ENCODE measurements at regions not wholly inside any gene's neighbourhood (a gene's known extent, or its start where the extent isn't known, plus 50 kb on each side); places are given as distances from the start of the nearest gene placed in this dataset.
"Not testable (repeated sequence)": the region's sequence is repeated elsewhere in the genome, so short reads cannot be mapped to it uniquely, and the experiment has no call there.

GRCh38 chr9:65386191-65386590 lies 101.2 kb upstream of the FOXD4L5 start:
- H3K9me3 ChIP-seq; H3K4me3 ChIP-seq; ATAC-seq; H3K4me1 ChIP-seq; intact Hi-C loops (cut with DNase I); H3K27ac ChIP-seq; H3K36me3 ChIP-seq (replicated peaks in 1 of 2; ENCODE audit: insufficient read depth in 1 of 2, low read depth in 2 of 2); H3K27me3 ChIP-seq: not testable (repeated sequence)
- DNase-seq = peak in 1 of 4 donors; percentile 13
- 47 to 60% methylated on average over 18 of the region's 18 CpGs for WGBS, 2 donors

- not testable (repeated sequence) for H3K9me3 ChIP-seq
These were observed 100.6 kb upstream of the FOXD4L5 start for GRCh38 chr9:65385655-65386024.

GRCh38 chr9:65384759-65385654 lies 100.0 kb upstream of the FOXD4L5 start:
- H3K4me1 ChIP-seq; H3K36me3 ChIP-seq (replicated peaks in 1 of 2; ENCODE audit: insufficient read depth in 1 of 2, low read depth in 2 of 2); H3K4me3 ChIP-seq; H3K27me3 ChIP-seq; ATAC-seq; intact Hi-C loops (cut with DNase I); H3K9me3 ChIP-seq; H3K27ac ChIP-seq; DNase-seq: not testable (repeated sequence)
- 37 to 47% methylated on average over 30 to 60 of the region's 61 CpGs for WGBS, 2 donors

More at GRCh38 chr9:65385655-65386024, 100.6 kb upstream of the FOXD4L5 start:
- 39 to 53% methylated on average over 19 to 21 of the region's 22 CpGs for WGBS, 2 donors
- H3K36me3 ChIP-seq (replicated peaks in 1 of 2; ENCODE audit: insufficient read depth in 1 of 2, low read depth in 2 of 2); ATAC-seq; intact Hi-C loops (cut with DNase I); DNase-seq; H3K4me3 ChIP-seq; H3K4me1 ChIP-seq; H3K27ac ChIP-seq; H3K27me3 ChIP-seq: not testable (repeated sequence)

GRCh38 chr9:65384066-65384465 lies 99.1 kb upstream of the FOXD4L5 start:
- H3K4me1 ChIP-seq; H3K27ac ChIP-seq; H3K9me3 ChIP-seq; ATAC-seq; H3K4me3 ChIP-seq; H3K27me3 ChIP-seq; intact Hi-C loops (cut with DNase I); H3K36me3 ChIP-seq (replicated peaks in 1 of 2; ENCODE audit: insufficient read depth in 1 of 2, low read depth in 2 of 2); DNase-seq: not testable (repeated sequence)
- 44 to 58% methylated on average over 11 of the region's 11 CpGs for WGBS, 2 donors

GRCh38 chr9:65383646-65384045 lies 98.6 kb upstream of the FOXD4L5 start:
- H3K27ac ChIP-seq; H3K9me3 ChIP-seq; ATAC-seq; H3K36me3 ChIP-seq (replicated peaks in 1 of 2; ENCODE audit: insufficient read depth in 1 of 2, low read depth in 2 of 2); H3K4me3 ChIP-seq; H3K27me3 ChIP-seq; intact Hi-C loops (cut with DNase I); DNase-seq; H3K4me1 ChIP-seq: not testable (repeated sequence)
- 57 to 87% methylated on average over 8 to 20 of the region's 20 CpGs for WGBS, 2 donors

GRCh38 chr9:65382701-65383318 lies 97.8 kb upstream of the FOXD4L5 start:
- WGBS, 2 donors = 38 to 80% methylated on average over 2 to 37 of the region's 38 CpGs
- ATAC-seq; H3K27me3 ChIP-seq; DNase-seq; H3K27ac ChIP-seq; H3K4me1 ChIP-seq; H3K4me3 ChIP-seq; intact Hi-C loops (cut with DNase I); H3K36me3 ChIP-seq (replicated peaks in 1 of 2; ENCODE audit: insufficient read depth in 1 of 2, low read depth in 2 of 2); H3K9me3 ChIP-seq: not testable (repeated sequence)
